ENCODE measurements at regions not wholly inside any gene's neighbourhood (a gene's known extent, or its start where the extent isn't known, plus 50 kb on each side); places are given as distances from the start of the nearest gene placed in this dataset.
"Not testable (repeated sequence)": the region's sequence is repeated elsewhere in the genome, so short reads cannot be mapped to it uniquely, and the experiment has no call there.

GRCh38 chr4:171256223-171256622 is 557.0 kb upstream of the GALNTL6 start:
- Histone ChIP-seq H3K4me1 (no peaks in the 10 kb centered on the region), H3K27ac (no peak overlapping the region), H3K27me3 (no peaks in the 10 kb centered on the region), H3K9me3 (no peaks in the 10 kb centered on the region), H3K36me3 (replicated peaks in 1 of 2; ENCODE audit: insufficient read depth in 1 of 2, low read depth in 2 of 2) (no peaks in the 10 kb centered on the region), H3K4me3 (no peak overlapping the region)
- DNase-seq (no peak), ATAC-seq (no peak)
- intact Hi-C loops (cut with DNase I), result no loop called here
- no peak for TF ChIP-seq POLR2A (IDR thresholded peaks at IDR 0.05)
- TF ChIP-seq, protein P1, sequence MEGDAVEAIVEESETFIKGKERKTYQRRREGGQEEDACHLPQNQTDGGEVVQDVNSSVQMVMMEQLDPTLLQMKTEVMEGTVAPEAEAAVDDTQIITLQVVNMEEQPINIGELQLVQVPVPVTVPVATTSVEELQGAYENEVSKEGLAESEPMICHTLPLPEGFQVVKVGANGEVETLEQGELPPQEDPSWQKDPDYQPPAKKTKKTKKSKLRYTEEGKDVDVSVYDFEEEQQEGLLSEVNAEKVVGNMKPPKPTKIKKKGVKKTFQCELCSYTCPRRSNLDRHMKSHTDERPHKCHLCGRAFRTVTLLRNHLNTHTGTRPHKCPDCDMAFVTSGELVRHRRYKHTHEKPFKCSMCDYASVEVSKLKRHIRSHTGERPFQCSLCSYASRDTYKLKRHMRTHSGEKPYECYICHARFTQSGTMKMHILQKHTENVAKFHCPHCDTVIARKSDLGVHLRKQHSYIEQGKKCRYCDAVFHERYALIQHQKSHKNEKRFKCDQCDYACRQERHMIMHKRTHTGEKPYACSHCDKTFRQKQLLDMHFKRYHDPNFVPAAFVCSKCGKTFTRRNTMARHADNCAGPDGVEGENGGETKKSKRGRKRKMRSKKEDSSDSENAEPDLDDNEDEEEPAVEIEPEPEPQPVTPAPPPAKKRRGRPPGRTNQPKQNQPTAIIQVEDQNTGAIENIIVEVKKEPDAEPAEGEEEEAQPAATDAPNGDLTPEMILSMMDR (IDR thresholded peaks at IDR 0.05), result no peak
- WGBS, 2 donors, result 81 to 88% methylated on average over 3 of the region's 3 CpGs

GRCh38 chr4:171246948-171247347 is 566.3 kb upstream of the GALNTL6 start:
- no peak for TF ChIP-seq POLR2A (IDR thresholded peaks at IDR 0.05)
- TF ChIP-seq, protein P1 (IDR thresholded peaks at IDR 0.05), result no peak
- DNase-seq (no peak), ATAC-seq (no peak)
- Histone ChIP-seq H3K36me3 (replicated peaks in 1 of 2; ENCODE audit: insufficient read depth in 1 of 2, low read depth in 2 of 2) (no peaks in the 10 kb centered on the region), H3K4me3 (no peak overlapping the region), H3K9me3 (no peaks in the 10 kb centered on the region), H3K4me1 (no peaks in the 10 kb centered on the region), H3K27ac (no peak overlapping the region), H3K27me3 (no peaks in the 10 kb centered on the region)
- intact Hi-C loops (cut with DNase I), result no loop called here

DNA sequence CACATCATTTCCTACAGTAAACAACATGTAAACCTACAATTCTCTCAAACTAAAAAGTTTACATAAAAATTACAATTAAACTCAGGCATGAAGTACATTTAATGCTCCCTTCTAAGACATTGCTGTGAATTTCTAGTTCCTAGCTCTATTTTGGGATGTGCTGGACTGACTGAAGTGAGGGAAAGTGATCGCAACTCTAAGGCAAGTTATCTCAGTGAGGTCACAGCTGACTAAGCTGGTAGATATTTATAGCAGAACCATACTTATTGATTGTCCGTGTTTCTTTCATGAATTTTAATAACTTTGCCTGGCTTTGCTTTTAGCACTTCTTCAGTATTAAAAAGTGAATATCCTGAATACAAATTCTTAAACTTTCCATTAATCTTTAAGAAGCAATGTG is 570.4 kb upstream of the GALNTL6 start:
- 52 to 54% methylated on average over 2 of the region's 2 CpGs for WGBS, 2 donors

DNA sequence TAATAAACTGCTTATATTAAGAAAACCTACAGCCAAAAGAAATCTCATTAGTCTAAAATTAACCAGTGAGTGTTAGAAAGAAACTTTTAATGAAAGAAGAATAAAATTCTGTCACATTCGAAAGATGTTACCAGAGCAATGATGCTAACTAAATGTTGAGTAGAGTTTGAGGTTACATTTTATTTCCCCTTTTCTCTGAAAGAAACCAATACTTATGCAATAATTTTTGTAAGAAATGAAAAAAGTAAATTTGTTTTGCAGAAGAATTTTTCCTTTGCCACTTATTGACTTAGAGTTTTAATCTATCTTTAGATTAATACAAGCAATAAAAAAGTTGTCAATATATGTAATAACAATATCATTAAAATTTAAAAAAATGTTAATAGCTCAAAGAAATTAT is 574.0 kb upstream of the GALNTL6 start:
- Histone ChIP-seq H3K36me3 (replicated peaks in 1 of 2; ENCODE audit: insufficient read depth in 1 of 2, low read depth in 2 of 2) (no peaks in the 10 kb centered on the region), H3K27ac (no peak overlapping the region), H3K9me3 (no peaks in the 10 kb centered on the region), H3K4me3 (no peak overlapping the region), H3K4me1 (no peaks in the 10 kb centered on the region), H3K27me3 (no peaks in the 10 kb centered on the region)
- WGBS, 2 donors, result 66 to 73% methylated on average over 1 of the region's 1 CpG
- intact Hi-C loops (cut with DNase I), result no loop called here
- DNase-seq (no peak), ATAC-seq (no peak)
- TF ChIP-seq, protein P1 (IDR thresholded peaks at IDR 0.05), result no peak
- TF ChIP-seq POLR2A (IDR thresholded peaks at IDR 0.05), result no peak

More for the DNA sequence above, 570.4 kb upstream of the GALNTL6 start:
- Histone ChIP-seq H3K36me3 (replicated peaks in 1 of 2; ENCODE audit: insufficient read depth in 1 of 2, low read depth in 2 of 2) (no peaks in the 10 kb centered on the region), H3K27ac (no peak overlapping the region), H3K9me3 (no peaks in the 10 kb centered on the region), H3K4me3 (no peak overlapping the region), H3K4me1 (no peaks in the 10 kb centered on the region), H3K27me3 (no peaks in the 10 kb centered on the region)
- ATAC-seq (no peak), DNase-seq (no peak)
- intact Hi-C loops (cut with DNase I), result no loop called here
- TF ChIP-seq, protein P1 (IDR thresholded peaks at IDR 0.05), result no peak
- no peak for TF ChIP-seq POLR2A (IDR thresholded peaks at IDR 0.05)

DNA sequence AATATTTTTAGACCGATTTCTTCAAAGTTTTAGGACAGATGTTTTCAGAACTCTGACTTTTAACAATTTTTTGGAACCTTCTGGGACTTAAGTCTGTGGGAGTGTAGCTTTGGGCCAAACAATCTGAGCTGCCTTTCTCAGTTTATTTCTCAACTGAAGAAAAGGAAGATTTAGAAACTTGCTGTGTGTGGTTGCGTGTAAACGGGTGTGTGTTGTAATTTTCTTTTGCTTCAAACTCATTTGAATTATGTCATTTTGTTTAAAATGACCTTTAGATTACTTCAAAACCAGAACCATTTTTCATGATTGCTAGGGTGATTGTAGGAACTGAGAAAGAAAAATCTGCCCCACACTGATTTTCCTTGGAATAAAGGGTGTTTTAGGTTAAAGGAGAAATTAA is 577.7 kb upstream of the GALNTL6 start:
- Histone ChIP-seq H3K4me1 (no peaks in the 10 kb centered on the region), H3K27ac (no peak overlapping the region), H3K27me3 (no peaks in the 10 kb centered on the region), H3K9me3 (no peaks in the 10 kb centered on the region), H3K36me3 (replicated peaks in 1 of 2; ENCODE audit: insufficient read depth in 1 of 2, low read depth in 2 of 2) (no peaks in the 10 kb centered on the region), H3K4me3 (no peak overlapping the region)
- intact Hi-C loops (cut with DNase I), result no loop called here
- TF ChIP-seq, protein P1 (IDR thresholded peaks at IDR 0.05), result no peak
- no peak for TF ChIP-seq POLR2A (IDR thresholded peaks at IDR 0.05)
- DNase-seq, result no peak
- 67 to 90% methylated on average over 3 of the region's 3 CpGs for WGBS, 2 donors
- ATAC-seq, result no peak

GRCh38 chr4:171229354-171229753 is 583.9 kb upstream of the GALNTL6 start:
- H3K27ac ChIP-seq; H3K27me3 ChIP-seq; ATAC-seq; H3K36me3 ChIP-seq (replicated peaks in 1 of 2; ENCODE audit: insufficient read depth in 1 of 2, low read depth in 2 of 2); DNase-seq; H3K4me3 ChIP-seq; H3K9me3 ChIP-seq; intact Hi-C loops (cut with DNase I); H3K4me1 ChIP-seq: not testable (repeated sequence)
- WGBS, 2 donors, result 81 to 83% methylated on average over 1 of the region's 1 CpG

Measured in body of pancreas (tissue), 4 donors.